Coronary artery (tissue), 2 donors: ENCODE measurements at regions not wholly inside any gene's neighbourhood (a gene's known extent, or its start where the extent isn't known, plus 50 kb on each side); places are given as distances from the start of the nearest gene placed in this dataset.
"Not testable (repeated sequence)": the region's sequence is repeated elsewhere in the genome, so short reads cannot be mapped to it uniquely, and the experiment has no call there.

Experiments
- DNase-seq: peaks from one replicate; pipeline ENCODE4 v3.0.0-alpha.2; 2017; ENCODE audit warnings: low spot score
- H3K27ac ChIP-seq, 2 donors: fragments of 200-600 bp; sonication (generic); one replicate each; pipeline ENCODE4 v1.5.1; 2016 to 2019
- H3K4me3 ChIP-seq: fragments of 200-600 bp; sonication (generic); 2 replicates; pipeline ENCODE4 v1.5.1; 2016; ENCODE audit warnings: mild to moderate bottlenecking, moderate library complexity
- TF ChIP-seq, protein P1 (sequence below): fragments of 200-600 bp; sonication (generic); IDR thresholded peaks from one replicate; pipeline ENCODE4 v1.5.1; 2019; ENCODE audit warnings: antibody characterized with exemption

DNA sequence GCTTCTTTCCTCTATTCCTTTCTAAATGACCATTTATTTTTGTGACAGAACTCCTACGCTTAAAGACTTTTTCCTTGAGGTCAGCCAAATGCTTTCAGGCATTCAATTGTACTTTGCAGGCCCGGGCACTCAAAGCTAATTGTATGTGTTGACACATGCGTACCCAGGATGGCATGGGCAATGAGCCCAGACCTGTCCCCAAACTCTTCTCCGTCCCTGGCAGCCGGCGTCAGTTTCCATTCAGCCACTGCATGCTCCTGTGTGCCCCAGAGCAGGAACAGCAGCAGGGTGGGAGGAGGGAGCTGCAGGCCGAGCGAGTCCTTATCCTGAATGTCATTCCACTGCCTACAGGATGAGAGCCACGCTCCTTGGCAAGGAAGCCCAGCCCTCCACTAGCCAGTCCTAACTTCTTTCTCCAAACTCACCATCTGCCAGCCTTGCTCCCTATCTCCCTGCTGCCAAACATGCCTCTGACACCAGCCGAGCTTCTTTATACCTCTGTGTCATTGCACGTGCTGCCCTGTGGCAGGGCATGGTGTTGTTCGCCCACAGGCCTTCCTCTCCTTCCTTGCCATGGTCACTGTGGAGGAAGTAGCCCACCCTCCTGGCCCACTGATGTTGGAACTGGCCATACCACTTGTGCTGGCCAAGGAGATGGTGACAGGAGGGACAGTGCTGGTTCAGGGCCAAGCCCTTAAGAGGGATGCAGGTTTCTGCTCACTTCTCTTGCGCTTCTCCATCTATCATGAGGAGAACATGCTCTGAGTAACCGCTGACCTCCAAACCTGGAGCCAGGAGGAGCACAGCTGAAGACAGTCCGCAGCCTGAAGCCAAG, 116.9 kb upstream of the FHL2 start:
- Histone ChIP-seq H3K27ac (peak overlapping the region in 1 of 2 donors; percentile 56), H3K4me3 (no peak overlapping the region)
- DNase-seq, result peak; percentile 80
- TF ChIP-seq, protein P1, sequence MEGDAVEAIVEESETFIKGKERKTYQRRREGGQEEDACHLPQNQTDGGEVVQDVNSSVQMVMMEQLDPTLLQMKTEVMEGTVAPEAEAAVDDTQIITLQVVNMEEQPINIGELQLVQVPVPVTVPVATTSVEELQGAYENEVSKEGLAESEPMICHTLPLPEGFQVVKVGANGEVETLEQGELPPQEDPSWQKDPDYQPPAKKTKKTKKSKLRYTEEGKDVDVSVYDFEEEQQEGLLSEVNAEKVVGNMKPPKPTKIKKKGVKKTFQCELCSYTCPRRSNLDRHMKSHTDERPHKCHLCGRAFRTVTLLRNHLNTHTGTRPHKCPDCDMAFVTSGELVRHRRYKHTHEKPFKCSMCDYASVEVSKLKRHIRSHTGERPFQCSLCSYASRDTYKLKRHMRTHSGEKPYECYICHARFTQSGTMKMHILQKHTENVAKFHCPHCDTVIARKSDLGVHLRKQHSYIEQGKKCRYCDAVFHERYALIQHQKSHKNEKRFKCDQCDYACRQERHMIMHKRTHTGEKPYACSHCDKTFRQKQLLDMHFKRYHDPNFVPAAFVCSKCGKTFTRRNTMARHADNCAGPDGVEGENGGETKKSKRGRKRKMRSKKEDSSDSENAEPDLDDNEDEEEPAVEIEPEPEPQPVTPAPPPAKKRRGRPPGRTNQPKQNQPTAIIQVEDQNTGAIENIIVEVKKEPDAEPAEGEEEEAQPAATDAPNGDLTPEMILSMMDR, result no peak

DNA sequence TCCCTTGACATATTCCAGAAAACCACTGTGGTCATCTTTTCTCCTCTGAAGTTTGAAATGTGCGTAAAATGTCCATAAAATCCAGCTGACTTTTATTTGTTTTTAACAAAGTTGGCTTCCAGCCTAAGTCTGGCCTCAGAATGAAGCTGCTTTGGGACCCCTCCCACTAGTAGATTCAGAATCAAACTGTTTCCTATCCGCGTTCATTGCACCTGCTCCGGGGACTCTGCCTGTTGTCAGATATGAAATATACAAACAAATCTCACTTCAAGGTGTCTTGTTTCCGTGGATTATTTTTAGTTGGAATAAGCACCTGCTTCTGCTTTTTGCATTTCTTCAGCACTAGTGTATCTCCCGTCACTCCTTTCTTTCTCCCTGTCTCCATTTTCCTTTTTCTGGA, 115.7 kb upstream of the FHL2 start:
- Histone ChIP-seq H3K27ac (no peak overlapping the region), H3K4me3 (no peak overlapping the region)
- TF ChIP-seq, protein P1, result no peak
- no peak for DNase-seq

DNA sequence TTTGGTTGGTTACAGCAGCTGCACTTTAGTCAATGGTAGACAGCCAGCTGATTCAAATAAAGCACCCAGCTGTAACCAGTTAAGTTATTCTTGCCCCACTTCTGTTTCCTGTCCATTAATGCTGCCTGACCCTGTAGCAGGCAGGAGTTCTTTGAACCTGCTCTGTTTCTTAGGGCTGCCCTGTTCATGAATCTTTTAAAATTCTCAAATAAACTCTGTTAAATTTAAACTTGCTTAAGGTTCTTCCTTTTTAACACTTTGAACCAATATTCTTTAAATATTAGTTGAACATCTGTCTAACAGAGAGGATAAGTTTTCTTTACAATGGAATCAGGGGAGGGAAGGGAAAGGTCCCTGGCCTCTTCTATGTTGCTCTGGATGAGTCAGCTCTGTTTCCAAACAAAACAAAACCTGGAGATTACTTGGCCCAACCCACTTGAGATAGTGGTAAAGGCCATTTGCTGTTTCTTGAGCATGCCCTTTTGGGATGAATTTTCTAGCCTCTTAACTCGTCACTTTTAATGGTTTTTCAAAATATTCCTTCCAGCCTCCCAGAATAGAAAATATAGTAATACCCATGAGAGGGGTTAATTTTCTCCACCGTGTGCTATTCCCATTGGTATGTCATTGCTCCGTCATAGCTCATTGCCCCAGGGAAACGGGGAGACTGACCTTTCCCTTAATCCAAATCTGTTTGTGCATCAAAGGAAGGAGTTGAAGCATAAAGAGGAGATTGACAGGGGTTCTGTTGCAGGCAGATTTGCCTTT, 112.1 kb upstream of the FHL2 start:
- no peak overlapping the region for H3K4me3 ChIP-seq
- TF ChIP-seq, protein P1, result no peak
- H3K27ac ChIP-seq, result peak overlapping the region in 1 of 2 donors; percentile 16
- DNase-seq, result no peak

DNA sequence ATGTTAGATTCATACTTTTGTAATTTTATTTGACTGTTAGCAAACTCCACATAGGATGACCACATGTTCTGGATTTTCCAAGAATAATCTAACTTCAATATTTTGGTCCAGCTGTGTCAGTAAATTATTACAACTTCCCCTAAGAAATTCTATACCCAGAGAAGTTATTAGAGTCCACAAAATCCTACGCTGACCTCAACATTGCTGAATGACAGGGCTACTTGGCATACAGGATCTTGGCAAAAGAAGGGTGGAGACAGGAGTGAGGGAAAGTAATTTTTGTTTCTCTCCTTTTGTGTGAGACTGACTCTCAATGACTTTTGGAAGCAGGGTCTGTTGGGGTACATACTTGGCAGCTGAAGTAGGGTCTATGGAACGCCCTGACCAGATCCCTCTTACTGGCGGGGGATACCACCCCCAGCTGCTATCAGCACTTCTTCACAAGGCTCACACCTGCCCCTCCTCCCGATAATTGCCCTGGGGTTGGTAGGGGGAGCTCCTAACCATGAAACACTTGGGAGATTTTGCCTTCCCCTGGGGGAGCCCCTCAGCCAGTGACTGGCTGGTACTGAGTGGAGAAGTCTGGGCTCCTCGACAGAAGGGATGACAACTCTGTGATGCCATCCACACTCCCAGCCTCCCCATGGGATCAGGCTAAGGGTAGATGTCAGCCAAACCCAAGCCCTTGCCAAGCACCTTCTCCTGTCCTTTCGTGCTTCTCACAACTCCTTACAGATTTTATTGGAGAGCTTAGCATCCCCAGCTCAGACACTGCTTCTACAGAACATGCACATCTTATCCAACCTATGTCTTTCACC, 110.6 kb upstream of the FHL2 start:
- no peak for DNase-seq
- H3K4me3 ChIP-seq, result no peak overlapping the region
- H3K27ac ChIP-seq, result no peak overlapping the region
- TF ChIP-seq, protein P1, result no peak

DNA sequence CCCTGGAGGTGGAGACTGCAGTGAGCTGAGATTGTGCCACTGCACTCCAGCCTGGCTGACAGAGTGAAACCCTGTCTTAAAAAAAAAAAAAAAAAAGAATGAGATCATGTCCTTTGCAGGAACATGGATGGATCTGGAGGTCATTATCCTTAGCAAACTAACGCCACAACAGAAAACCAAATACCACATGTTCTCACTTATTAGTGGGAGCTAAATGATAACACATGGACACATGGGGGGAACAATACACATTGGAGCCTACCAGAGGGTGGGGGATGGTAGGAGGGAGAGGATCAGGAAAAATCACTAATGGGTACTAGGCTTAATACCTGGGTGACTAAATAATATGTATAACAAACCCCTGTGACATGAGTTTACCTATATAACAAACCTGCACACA, 108.0 kb upstream of the FHL2 start:
- DNase-seq, H3K27ac ChIP-seq, H3K4me3 ChIP-seq: not testable (repeated sequence)

DNA sequence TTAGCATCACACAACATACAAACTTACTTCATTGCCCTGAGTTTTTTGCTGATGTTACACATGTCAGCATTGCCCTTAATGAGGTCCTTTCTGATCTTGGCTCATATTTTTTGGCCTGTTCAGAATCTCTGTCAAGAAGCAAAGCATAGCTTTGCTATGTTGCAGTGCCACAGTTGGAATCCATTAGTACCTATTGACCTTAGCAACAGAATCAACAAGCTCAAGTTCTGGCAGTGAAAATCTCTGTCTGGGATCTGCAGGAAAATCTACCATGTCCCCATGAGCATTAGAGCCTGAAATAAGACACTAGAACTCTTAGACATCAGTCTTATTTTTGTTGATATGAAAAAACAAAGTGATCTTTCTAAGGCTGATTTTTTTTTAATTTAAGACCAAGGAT, 105.6 kb upstream of the FHL2 start:
- no peak overlapping the region for H3K4me3 ChIP-seq
- H3K27ac ChIP-seq, result no peak overlapping the region
- TF ChIP-seq, protein P1, result no peak
- no peak for DNase-seq
